Stimulated activated CD4-positive, alpha-beta T cell treated with anti-CD3 and anti-CD28 coated beads, Interleukin-15, amount 100 ng/mL, for 48 hours (primary cell): ENCODE measurements at regions not wholly inside any gene's neighbourhood (a gene's known extent, or its start where the extent isn't known, plus 50 kb on each side); places are given as distances from the start of the nearest gene placed in this dataset.

ENCODE experiments used
- DNase-seq, 2 donors: peaks; one replicate each; pipeline ENCODE4 v3.0.0-alpha.2; 2020; ENCODE audit warnings: low read depth in 2 of 2

GRCh38 chr2:128690869-128691268, 372.2 kb upstream of the HS6ST1 start:
- no peak for DNase-seq

- DNase-seq = no peak
These were observed 372.9 kb upstream of the HS6ST1 start for GRCh38 chr2:128691526-128691925.

- DNase-seq = no peak
These were observed 374.5 kb upstream of the HS6ST1 start for GRCh38 chr2:128692895-128693742.

GRCh38 chr2:128693743-128694029, 375.0 kb upstream of the HS6ST1 start:
- DNase-seq = no peak

GRCh38 chr2:128695646-128696220, 377.1 kb upstream of the HS6ST1 start:
- no peak for DNase-seq

- no peak for DNase-seq
These were observed 377.8 kb upstream of the HS6ST1 start for GRCh38 chr2:128696421-128696820.

- no peak for DNase-seq
These were observed 382.8 kb upstream of the HS6ST1 start for GRCh38 chr2:128701418-128701817.

- no peak for DNase-seq
These were observed 383.9 kb upstream of the HS6ST1 start for GRCh38 chr2:128702616-128703015.

GRCh38 chr2:128708106-128708816, 389.6 kb upstream of the HS6ST1 start:
- no peak for DNase-seq

GRCh38 chr2:128710242-128710641, 391.6 kb upstream of the HS6ST1 start:
- DNase-seq = no peak

- no peak for DNase-seq
These were observed 392.1 kb upstream of the HS6ST1 start for GRCh38 chr2:128710729-128711128.

GRCh38 chr2:128714285-128714684, 395.6 kb upstream of the HS6ST1 start:
- DNase-seq = no peak

- DNase-seq = no peak
These were observed 396.2 kb upstream of the HS6ST1 start for GRCh38 chr2:128714851-128715312.

- DNase-seq = no peak
These were observed 396.7 kb upstream of the HS6ST1 start for GRCh38 chr2:128715360-128715759.

- DNase-seq = no peak
These were observed 397.6 kb upstream of the HS6ST1 start for GRCh38 chr2:128716299-128716721.

- no peak for DNase-seq
These were observed 399.4 kb upstream of the HS6ST1 start for GRCh38 chr2:128717758-128718710.

GRCh38 chr2:128720080-128721022, 401.7 kb upstream of the HS6ST1 start:
- DNase-seq = no peak

- DNase-seq = no peak
These were observed 402.4 kb upstream of the HS6ST1 start for GRCh38 chr2:128721096-128721495.

GRCh38 chr2:128722489-128722888, 403.8 kb upstream of the HS6ST1 start:
- no peak for DNase-seq

- DNase-seq = no peak
These were observed 405.9 kb upstream of the HS6ST1 start for GRCh38 chr2:128724547-128724946.

- no peak for DNase-seq
These were observed 406.3 kb upstream of the HS6ST1 start for GRCh38 chr2:128724972-128725371.
